CD4-positive, alpha-beta T cell treated with Interleukin-4 for 1 hour (primary cell): ENCODE measurements at regions not wholly inside any gene's neighbourhood (a gene's known extent, or its start where the extent isn't known, plus 50 kb on each side); places are given as distances from the start of the nearest gene placed in this dataset.

Source experiments
- DNase-seq, 2 donors: peaks; one replicate each; pipeline ENCODE4 v3.0.0-alpha.2; 2020 to 2022

DNA sequence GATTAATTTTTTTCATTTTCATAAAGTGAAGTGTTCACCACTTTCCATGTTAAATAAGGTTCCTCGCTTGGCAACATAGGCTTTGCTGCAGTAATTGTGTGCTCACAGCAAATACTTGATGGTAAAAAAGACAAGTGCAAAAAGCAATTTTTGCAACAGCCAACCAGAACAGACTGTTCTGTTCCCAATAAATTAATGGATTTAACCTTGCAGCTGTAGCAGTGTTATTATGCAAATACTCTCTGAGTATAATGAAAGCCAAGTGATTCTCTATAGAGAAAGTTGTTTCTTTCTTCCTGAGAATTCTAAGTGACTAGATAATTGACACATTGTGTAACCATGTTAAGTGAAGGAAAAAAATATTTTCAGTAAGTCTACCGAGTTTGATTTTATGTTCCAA, 183.7 kb upstream of the NAALADL2 start:
- no peak for DNase-seq

DNA sequence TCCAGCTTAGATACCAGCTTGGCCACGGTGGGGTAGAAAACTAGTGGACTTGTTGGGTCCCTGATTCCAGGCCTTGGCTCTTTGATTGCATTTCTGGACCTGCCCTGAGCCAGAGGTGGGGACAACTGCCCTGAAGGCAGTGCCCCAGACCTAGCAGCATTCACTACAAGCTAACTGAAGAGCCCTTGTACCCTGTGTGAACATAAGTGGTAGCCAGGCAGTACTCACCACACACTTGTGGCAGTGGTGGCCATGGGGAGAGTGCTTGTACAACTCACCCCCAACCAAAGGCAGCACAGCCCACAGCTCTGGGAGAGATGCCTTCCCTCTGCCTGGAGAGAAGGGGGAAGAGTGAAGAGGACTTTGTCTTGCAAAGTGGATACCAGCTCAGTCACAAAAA, 177.3 kb upstream of the NAALADL2 start:
- DNase-seq, result no peak

GRCh38 chr3:174685796-174686195, 173.3 kb upstream of the NAALADL2 start:
- no peak for DNase-seq

- DNase-seq, result no peak
Observed at GRCh38 chr3:174697310-174697709, 161.8 kb upstream of the NAALADL2 start.

GRCh38 chr3:174700736-174701135, 158.4 kb upstream of the NAALADL2 start:
- DNase-seq, result no peak

GRCh38 chr3:174710612-174711011, 148.5 kb upstream of the NAALADL2 start:
- DNase-seq, result no peak

DNA sequence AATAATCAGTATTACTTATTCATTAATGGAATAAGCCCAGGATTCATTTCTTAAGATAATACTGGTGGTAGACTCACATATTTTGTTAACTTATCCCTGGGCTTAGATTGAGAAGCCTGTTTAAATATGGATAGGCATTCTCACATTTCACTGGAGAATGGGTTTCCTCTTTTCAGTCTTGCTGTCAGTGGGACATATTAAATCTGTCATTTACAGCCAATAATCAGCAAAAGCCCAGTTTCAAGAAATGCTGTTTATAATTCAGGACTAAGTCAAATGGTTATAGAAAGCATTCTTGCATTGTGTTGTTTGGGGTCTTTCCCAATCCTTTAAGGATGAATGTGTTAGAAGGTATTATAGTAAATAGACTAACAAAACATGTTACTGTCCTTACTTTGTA, 143.7 kb upstream of the NAALADL2 start:
- no peak for DNase-seq

DNA sequence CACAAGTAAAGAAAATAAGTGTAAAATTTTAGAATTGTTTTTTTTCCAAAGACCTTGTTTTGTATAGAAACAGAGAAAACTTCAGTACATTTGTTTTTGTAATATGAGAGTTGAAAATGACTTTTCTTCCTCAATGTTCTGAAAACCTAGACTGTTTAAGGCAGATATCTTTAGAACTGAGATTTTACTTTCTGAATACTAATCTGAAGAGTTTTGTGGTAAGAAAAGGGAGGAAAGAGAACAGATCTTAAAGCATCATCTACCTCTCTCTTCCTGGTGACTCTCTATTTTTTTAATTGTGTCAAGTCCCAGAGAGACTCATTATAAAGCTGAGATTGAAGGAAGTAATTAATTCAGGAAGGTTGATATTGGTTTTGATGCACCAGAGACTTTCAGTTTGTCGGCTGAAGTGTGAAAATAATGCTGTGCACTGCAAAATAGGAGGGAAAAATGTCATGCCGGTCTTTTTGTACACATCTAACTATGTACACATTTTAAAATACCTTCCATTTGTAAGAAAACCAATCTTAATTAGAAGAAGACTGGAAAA, 142.1 kb upstream of the NAALADL2 start:
- no peak for DNase-seq

GRCh38 chr3:174720717-174721116, 138.4 kb upstream of the NAALADL2 start:
- DNase-seq, result no peak

GRCh38 chr3:174725303-174725702, 133.8 kb upstream of the NAALADL2 start:
- no peak for DNase-seq

GRCh38 chr3:174737966-174738365, 121.2 kb upstream of the NAALADL2 start:
- DNase-seq, result no peak

- DNase-seq, result no peak
Observed at GRCh38 chr3:174749143-174749542, 110.0 kb upstream of the NAALADL2 start.

DNA sequence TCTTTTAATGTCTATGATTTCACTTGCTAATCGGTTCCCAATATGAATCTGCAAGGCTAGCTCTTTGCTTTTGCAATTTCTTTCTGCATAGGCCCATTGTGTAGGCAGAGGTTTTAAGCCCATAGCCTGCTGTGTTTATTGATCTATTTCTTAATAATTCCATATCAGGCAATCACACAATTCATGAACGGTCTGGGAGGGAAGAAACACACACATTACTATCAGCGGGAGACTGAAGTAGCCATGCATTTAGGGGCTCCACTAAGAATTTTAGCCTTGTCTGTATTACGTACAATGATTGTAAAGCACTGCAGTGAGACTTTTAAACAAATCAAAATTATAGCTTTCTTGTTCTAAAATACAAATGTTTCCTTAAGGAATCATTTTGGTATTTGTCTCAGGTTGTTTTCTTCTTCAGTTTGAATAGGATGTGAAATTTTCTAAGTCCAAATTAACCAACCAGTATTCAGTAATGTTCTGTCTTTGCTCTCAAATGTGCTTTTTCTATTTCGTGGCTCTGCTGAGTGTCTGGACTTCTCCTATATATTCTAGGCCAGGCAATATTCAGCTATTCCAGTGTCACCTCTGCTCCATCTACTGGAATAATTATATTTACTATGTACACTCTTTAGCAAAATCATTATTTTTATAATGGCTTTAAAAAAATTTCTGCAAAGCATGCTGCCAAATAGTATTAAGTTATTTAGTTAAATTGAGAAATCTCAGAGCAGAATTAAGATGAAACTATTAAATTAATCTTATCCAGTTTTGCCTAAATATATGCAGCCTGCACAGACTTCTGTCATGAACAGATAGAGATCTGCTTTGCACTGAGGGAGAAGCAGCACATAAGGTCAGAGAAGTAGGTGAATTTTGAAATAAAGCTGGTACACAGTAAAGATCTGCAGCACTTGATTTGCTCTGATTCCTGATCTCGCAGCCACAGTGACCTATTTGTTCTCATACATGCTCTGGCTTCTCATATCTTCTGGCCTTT, 103.0 kb upstream of the NAALADL2 start:
- DNase-seq, result no peak

GRCh38 chr3:174758943-174759342, 100.2 kb upstream of the NAALADL2 start:
- no peak for DNase-seq

- no peak for DNase-seq
Observed at GRCh38 chr3:174767406-174767805, 91.7 kb upstream of the NAALADL2 start.

DNA sequence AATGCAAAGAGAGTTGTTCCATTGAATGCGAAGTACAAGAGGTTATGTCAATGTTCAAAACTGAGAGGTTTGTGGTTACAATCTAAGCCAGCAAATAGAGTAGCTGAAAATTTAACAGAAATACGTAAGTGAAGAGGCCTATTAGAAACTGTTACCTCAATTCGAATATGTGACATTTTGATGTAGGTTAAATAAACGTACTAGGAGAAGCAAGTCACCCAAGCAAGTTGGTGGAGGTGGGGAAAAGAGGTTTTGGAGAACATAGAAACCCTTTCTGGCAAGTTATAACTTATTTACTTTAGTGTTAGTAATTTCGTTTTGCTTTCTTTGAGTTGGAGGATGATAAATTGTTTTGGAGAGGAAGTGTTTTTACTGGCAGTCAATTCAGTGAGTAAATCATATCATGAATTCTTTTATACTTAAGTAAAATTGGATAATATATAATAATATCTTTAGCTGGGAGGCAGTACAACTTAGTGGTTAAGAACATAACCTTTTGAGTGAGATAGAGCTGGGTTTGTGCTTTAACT, 91.2 kb upstream of the NAALADL2 start:
- DNase-seq, result no peak

DNA sequence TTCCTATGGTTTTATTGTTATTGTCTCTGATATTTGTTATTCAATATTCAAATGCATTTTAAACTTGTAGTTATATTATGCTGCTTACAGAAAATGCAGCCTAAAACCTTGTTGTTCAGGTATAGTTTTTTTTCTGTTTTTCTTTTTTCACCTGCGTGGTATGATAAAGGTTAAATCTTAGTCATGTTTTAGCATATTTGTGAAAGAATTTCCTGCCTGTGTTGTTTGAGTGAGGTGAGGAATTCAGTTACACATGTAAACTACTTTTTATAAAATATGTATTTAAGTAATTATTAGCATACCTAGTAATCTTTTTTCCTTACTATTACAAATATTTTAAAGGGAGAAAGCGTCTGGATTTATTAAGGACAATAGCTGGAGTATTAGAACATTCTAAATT, 90.0 kb upstream of the NAALADL2 start:
- DNase-seq, result no peak

GRCh38 chr3:174775603-174776002, 83.5 kb upstream of the NAALADL2 start:
- DNase-seq, result no peak

- no peak for DNase-seq
Observed at GRCh38 chr3:174776123-174776522, 83.0 kb upstream of the NAALADL2 start.

- DNase-seq, result no peak
Observed at GRCh38 chr3:174776636-174777035, 82.5 kb upstream of the NAALADL2 start.

GRCh38 chr3:174777813-174778212, 81.3 kb upstream of the NAALADL2 start:
- no peak for DNase-seq

- DNase-seq, result no peak
Observed at GRCh38 chr3:174783502-174783901, 75.6 kb upstream of the NAALADL2 start.

GRCh38 chr3:174784206-174784934, 74.8 kb upstream of the NAALADL2 start:
- no peak for DNase-seq
